ENCODE measurements at regions not wholly inside any gene's neighbourhood (a gene's known extent, or its start where the extent isn't known, plus 50 kb on each side); places are given as distances from the start of the nearest gene placed in this dataset.

- TF ChIP-seq NR3C1 (CRISPR knock-in tag; conservative IDR thresholded peaks at IDR 0.05; ENCODE audit: low read depth): no peak
- no peak for TF ChIP-seq ZNF416 (CRISPR knock-in tag; IDR thresholded peaks at IDR 0.05)
- TF ChIP-seq NR1H2 (CRISPR knock-in tag; IDR thresholded peaks at IDR 0.05): no peak
- no peak for TF ChIP-seq ZNF138 (CRISPR knock-in tag; conservative IDR thresholded peaks at IDR 0.05)
- no peak for TF ChIP-seq CREB1 (CRISPR knock-in tag; IDR thresholded peaks at IDR 0.05)
- no peak for TF ChIP-seq JAZF1 (CRISPR knock-in tag; IDR thresholded peaks at IDR 0.05)
These were observed 99.3 kb upstream of the DNAJC10 start for GRCh38 chr2:182616471-182617393.

All from WTC11 (cell line).